Panc1 (cell line): ENCODE measurements at regions not wholly inside any gene's neighbourhood (a gene's known extent, or its start where the extent isn't known, plus 50 kb on each side); places are given as distances from the start of the nearest gene placed in this dataset.

Experiments
- CTCF ChIP-seq: fragments of 450-650 bp; IDR thresholded peaks from 2 replicates; pipeline ENCODE4 v1.5.1; 2017; ENCODE audit warnings: mild to moderate bottlenecking
- POLR2AphosphoS5 ChIP-seq: IDR thresholded peaks from 2 replicates; pipeline ENCODE4 v1.6.1; 2012; ENCODE audit warnings: mild to moderate bottlenecking, low read depth, low read length, moderate library complexity
- REST ChIP-seq, 2 experiments: IDR thresholded peaks; 2 replicates each; pipeline ENCODE4 v1.6.1; 2011 to 2012; ENCODE audit warnings: low read depth in 2 of 2, control low read depth in 1 of 2, low read length in 1 of 2, mild to moderate bottlenecking in 1 of 2, moderate library complexity in 1 of 2; ENCODE audit not compliant: insufficient read depth in 1 of 2
- SIN3A ChIP-seq: IDR thresholded peaks from 2 replicates; pipeline ENCODE4 v1.6.1; 2012; ENCODE audit warnings: low read depth, mild to moderate bottlenecking, low read length, moderate library complexity, borderline replicate concordance; ENCODE audit not compliant: insufficient read depth
- TCF7L2 ChIP-seq: IDR thresholded peaks from 2 replicates; pipeline ENCODE4 v1.6.1; 2011; ENCODE audit warnings: mild to moderate bottlenecking, low read depth, low read length, inconsistent platforms

DNA sequence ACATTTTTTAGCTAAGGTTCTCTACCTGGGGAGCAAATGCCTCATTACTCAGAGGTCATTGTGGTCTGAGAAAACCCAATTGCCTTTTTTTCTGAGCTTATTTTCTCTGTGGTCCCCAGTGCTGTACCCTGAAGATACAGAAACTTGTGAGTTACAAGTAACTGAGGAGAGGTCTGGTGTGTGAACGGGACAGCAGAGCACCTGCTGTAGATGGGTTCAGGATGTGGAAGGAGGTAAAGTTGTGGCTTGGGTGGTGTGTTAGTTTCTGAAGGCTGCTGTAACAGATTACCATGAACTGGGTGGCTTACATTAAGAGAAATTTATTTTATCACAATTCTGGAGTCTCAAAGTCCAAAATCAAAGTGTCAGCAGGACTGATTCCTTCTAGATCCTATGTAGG, 449.1 kb upstream of the NRP1 start:
- no peak for TF ChIP-seq CTCF
- TF ChIP-seq SIN3A = no peak
- TF ChIP-seq REST (IDR thresholded peaks at IDR 0.05; ENCODE audit: insufficient read depth in 1 of 2, low read depth in 2 of 2, low read length in 1 of 2) = no peak
- no peak for TF ChIP-seq POLR2AphosphoS5
- no peak for TF ChIP-seq TCF7L2
